NCI-H460 (cell line): ENCODE measurements at regions not wholly inside any gene's neighbourhood (a gene's known extent, or its start where the extent isn't known, plus 50 kb on each side); places are given as distances from the start of the nearest gene placed in this dataset.
"Not testable (repeated sequence)": the region's sequence is repeated elsewhere in the genome, so short reads cannot be mapped to it uniquely, and the experiment has no call there.

Source experiments
- DNase-seq: peaks from one replicate; pipeline ENCODE4 v3.0.0-alpha.2; 2016; ENCODE audit warnings: low read depth; ENCODE audit errors: extremely low read depth

- DNase-seq, result no peak
Measured at GRCh38 chr13:81153478-81153877, 812.6 kb upstream of the SPRY2 start.

GRCh38 chr13:81148822-81149221, 807.9 kb upstream of the SPRY2 start:
- no peak for DNase-seq

GRCh38 chr13:81146576-81146975, 805.6 kb upstream of the SPRY2 start:
- DNase-seq, result not testable (repeated sequence)

- DNase-seq, result no peak
Measured at GRCh38 chr13:81142306-81142999, 801.5 kb upstream of the SPRY2 start.

- no peak for DNase-seq
Measured at GRCh38 chr13:81140675-81141074, 799.7 kb upstream of the SPRY2 start.

GRCh38 chr13:81139987-81140386, 799.1 kb upstream of the SPRY2 start:
- no peak for DNase-seq

GRCh38 chr13:81138353-81138980, 797.5 kb upstream of the SPRY2 start:
- DNase-seq, result no peak

GRCh38 chr13:81133066-81133465, 792.1 kb upstream of the SPRY2 start:
- no peak for DNase-seq

- DNase-seq, result no peak
Measured at GRCh38 chr13:81117416-81117815, 776.5 kb upstream of the SPRY2 start.

GRCh38 chr13:81116461-81117282, 775.7 kb upstream of the SPRY2 start:
- no peak for DNase-seq

- no peak for DNase-seq
Measured at GRCh38 chr13:81109026-81109425, 768.1 kb upstream of the SPRY2 start.

GRCh38 chr13:81106348-81106747, 765.4 kb upstream of the SPRY2 start:
- DNase-seq, result no peak

- no peak for DNase-seq
Measured at GRCh38 chr13:81104035-81104715, 763.2 kb upstream of the SPRY2 start.

GRCh38 chr13:81102066-81102465, 761.1 kb upstream of the SPRY2 start:
- DNase-seq, result not testable (repeated sequence)

- DNase-seq, result no peak
Measured at GRCh38 chr13:81089371-81090157, 748.6 kb upstream of the SPRY2 start.

- no peak for DNase-seq
Measured at GRCh38 chr13:81080911-81081454, 740.1 kb upstream of the SPRY2 start.

GRCh38 chr13:81078048-81078447, 737.1 kb upstream of the SPRY2 start:
- no peak for DNase-seq

GRCh38 chr13:81069822-81070221, 728.9 kb upstream of the SPRY2 start:
- DNase-seq, result not testable (repeated sequence)

GRCh38 chr13:81058916-81059290, 718.0 kb upstream of the SPRY2 start:
- DNase-seq, result no peak
